ENCODE measurements at regions not wholly inside any gene's neighbourhood (a gene's known extent, or its start where the extent isn't known, plus 50 kb on each side); places are given as distances from the start of the nearest gene placed in this dataset.

DNA sequence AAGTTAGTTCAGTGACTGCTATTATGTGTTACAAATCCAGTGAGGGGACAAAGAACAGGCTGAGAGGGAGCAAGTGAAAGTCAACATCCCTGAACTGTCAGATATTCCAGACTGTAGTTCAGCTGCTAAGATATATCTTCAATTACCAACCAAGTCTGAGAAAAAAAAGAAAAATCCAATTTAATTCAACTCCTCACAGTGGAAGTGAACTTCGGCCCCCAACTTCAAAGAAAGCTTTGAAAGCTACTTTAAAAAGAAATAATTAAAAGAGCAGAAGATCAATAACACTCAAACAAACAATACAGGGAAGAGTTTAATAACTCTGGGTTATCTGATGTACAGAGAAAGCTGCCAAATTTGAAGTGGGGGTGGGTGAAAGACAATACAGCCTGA lies 174.0 kb downstream of the SERPINI1 start:
- Histone ChIP-seq H3K36me3 (no peaks in the 10 kb centered on the region), H3K9me3 (replicated peaks) (no peaks in the 10 kb centered on the region), H3K27ac (replicated peaks) (no peak overlapping the region), H3K4me3 (no peak overlapping the region), H3K4me1 (peaks cover 15% of the 10 kb centered on the region), H3K27me3 (ENCODE audit: low read depth) (no peaks in the 10 kb centered on the region)
- intact Hi-C loops (cut with micrococcal nuclease), result no loop called here
- no peak for DNase-seq
- TF ChIP-seq, protein P1, sequence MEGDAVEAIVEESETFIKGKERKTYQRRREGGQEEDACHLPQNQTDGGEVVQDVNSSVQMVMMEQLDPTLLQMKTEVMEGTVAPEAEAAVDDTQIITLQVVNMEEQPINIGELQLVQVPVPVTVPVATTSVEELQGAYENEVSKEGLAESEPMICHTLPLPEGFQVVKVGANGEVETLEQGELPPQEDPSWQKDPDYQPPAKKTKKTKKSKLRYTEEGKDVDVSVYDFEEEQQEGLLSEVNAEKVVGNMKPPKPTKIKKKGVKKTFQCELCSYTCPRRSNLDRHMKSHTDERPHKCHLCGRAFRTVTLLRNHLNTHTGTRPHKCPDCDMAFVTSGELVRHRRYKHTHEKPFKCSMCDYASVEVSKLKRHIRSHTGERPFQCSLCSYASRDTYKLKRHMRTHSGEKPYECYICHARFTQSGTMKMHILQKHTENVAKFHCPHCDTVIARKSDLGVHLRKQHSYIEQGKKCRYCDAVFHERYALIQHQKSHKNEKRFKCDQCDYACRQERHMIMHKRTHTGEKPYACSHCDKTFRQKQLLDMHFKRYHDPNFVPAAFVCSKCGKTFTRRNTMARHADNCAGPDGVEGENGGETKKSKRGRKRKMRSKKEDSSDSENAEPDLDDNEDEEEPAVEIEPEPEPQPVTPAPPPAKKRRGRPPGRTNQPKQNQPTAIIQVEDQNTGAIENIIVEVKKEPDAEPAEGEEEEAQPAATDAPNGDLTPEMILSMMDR (IDR thresholded peaks at IDR 0.05; ENCODE audit: borderline replicate concordance), result no peak

DNA sequence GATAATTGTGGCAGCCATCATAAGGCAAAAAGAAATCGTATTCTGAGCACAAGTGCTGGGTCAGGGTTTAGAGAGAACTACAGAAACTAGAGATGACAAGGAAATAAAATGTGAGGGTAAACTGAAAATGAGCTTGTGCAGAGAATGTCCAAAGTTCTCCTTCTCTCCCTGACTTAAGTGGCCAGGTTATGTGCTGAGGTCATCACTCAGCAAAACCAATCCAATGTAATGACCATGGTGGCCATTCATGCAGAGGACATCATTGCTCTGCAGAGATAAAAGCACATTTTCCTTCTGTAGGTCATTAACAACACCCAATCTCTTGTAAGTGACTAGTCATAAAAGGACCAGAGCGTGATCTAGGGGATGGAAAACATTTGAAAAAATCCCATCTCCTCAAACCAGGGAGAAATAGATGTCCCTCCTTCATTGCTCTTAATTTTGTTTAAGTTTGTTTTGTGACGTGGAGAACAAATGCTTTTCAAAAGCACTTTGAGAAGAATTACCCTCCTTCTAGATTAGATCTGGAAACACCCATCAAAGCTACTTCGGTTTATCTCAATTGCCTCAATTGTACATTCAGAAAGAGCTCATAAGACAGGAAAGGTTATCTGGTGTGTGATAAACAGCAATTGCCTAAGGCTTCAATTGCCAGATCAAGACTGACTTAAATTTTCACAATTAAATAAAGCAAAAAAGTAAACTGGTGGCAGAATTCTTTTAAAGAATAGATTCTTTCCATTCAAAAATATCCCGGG lies 173.4 kb downstream of the SERPINI1 start:
- no peak overlapping the region for H3K4me3 ChIP-seq
- TF ChIP-seq, protein P1 (IDR thresholded peaks at IDR 0.05; ENCODE audit: borderline replicate concordance), result no peak
- no peaks in the 10 kb centered on the region for H3K36me3 ChIP-seq
- peaks cover 15% of the 10 kb centered on the region for H3K4me1 ChIP-seq
- DNase-seq, result no peak
- H3K9me3 ChIP-seq (replicated peaks), result no peaks in the 10 kb centered on the region
- no peak overlapping the region for H3K27ac ChIP-seq (replicated peaks)
- intact Hi-C loops (cut with micrococcal nuclease), result no loop called here
- no peaks in the 10 kb centered on the region for H3K27me3 ChIP-seq (ENCODE audit: low read depth)

DNA sequence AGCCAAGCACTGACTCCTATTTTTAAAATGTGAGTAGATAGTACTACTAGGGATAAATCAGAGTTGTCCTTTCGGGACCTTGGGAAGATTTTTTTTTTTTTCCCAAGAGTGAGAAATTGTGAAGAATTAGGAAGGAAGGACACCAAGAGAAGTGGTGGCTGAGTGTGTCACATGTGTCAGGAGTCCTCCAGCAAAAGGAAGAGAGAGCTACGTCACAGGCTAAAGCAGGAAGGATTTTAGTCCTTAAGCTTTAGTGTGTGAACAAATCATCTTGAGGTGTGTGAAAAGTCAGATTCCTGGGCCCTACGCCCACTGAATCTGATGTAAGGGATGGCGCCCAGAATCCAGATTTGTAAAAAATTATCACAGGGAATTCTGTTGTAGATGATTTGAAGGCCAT lies 172.7 kb downstream of the SERPINI1 start:
- Histone ChIP-seq H3K9me3 (replicated peaks) (no peaks in the 10 kb centered on the region), H3K27me3 (ENCODE audit: low read depth) (no peaks in the 10 kb centered on the region), H3K4me1 (peaks cover 15% of the 10 kb centered on the region), H3K4me3 (no peak overlapping the region), H3K36me3 (no peaks in the 10 kb centered on the region), H3K27ac (replicated peaks) (no peak overlapping the region)
- TF ChIP-seq, protein P1 (IDR thresholded peaks at IDR 0.05; ENCODE audit: borderline replicate concordance), result no peak
- no peak for DNase-seq
- intact Hi-C loops (cut with micrococcal nuclease), result no loop called here

DNA sequence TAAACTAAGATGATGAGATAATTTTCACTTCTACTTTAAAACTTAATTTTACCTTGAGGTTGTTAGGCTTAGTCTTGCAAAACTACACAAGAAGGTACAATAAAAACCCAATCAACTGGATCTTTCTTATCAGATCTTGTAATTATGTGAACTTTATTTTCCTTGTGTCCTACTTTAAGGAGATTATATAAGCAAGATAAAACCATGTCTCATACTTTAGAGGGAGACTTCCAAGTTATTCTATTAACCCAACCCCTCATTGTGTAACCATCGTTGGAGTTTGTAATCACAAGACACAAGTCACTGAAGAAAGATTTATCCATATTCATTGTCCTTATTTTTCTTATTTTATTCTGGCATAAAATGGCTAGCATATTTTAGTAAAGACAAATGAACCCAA lies 165.6 kb downstream of the SERPINI1 start:
- Histone ChIP-seq H3K9me3 (replicated peaks) (no peaks in the 10 kb centered on the region), H3K4me3 (no peak overlapping the region), H3K4me1 (no peaks in the 10 kb centered on the region), H3K27me3 (ENCODE audit: low read depth) (no peaks in the 10 kb centered on the region), H3K27ac (replicated peaks) (no peak overlapping the region), H3K36me3 (no peaks in the 10 kb centered on the region)
- intact Hi-C loops (cut with micrococcal nuclease), result no loop called here
- TF ChIP-seq, protein P1 (IDR thresholded peaks at IDR 0.05; ENCODE audit: borderline replicate concordance), result no peak
- DNase-seq, result no peak

DNA sequence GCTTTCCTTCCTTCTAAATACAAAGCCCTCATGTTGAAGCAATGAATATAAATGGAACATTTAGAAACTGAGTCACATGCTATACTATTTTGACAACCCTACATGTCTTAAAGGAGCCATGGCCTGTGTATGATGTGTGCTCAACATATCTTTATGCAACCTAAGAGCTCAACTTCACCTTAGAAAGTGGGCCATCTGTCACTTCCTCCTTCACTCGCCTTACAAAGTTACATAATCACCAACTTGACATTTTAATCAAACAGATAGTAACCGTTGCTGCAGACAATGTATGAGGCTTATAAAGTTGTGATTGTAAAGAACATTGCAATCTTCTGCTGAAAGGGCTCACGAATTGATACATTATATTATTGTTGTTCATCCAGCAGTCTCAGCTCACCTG lies 163.6 kb downstream of the SERPINI1 start:
- Histone ChIP-seq H3K4me1 (no peaks in the 10 kb centered on the region), H3K9me3 (replicated peaks) (no peaks in the 10 kb centered on the region), H3K27me3 (ENCODE audit: low read depth) (no peaks in the 10 kb centered on the region), H3K27ac (replicated peaks) (no peak overlapping the region), H3K36me3 (no peaks in the 10 kb centered on the region), H3K4me3 (no peak overlapping the region)
- intact Hi-C loops (cut with micrococcal nuclease), result no loop called here
- TF ChIP-seq, protein P1 (IDR thresholded peaks at IDR 0.05; ENCODE audit: borderline replicate concordance), result no peak
- no peak for DNase-seq
